RWPE2 (cell line): ENCODE measurements at regions not wholly inside any gene's neighbourhood (a gene's known extent, or its start where the extent isn't known, plus 50 kb on each side); places are given as distances from the start of the nearest gene placed in this dataset.

Source experiments
- ATAC-seq: fragments of 200-7000 bp; cut with Tn5 transposase; 3 replicates; pipeline ENCODE4 v1.9.1; 2021; ENCODE audit warnings: low read depth
- DNase-seq: peaks from one replicate; pipeline ENCODE4 v3.0.0-alpha.2; 2020; ENCODE audit warnings: low spot score
- H3K27ac ChIP-seq: fragments of 450-650 bp; 2 replicates; pipeline ENCODE4 v1.5.1; 2017; ENCODE audit warnings: mild to moderate bottlenecking; ENCODE audit not compliant: poor library complexity, severe bottlenecking
- H3K27me3 ChIP-seq: fragments of 250-450 bp; sonication (Bioruptor Pico); 2 replicates; pipeline ENCODE4 v1.5.1; 2021; ENCODE audit warnings: mild to moderate bottlenecking, moderate library complexity; ENCODE audit not compliant: insufficient read depth, poor library complexity, severe bottlenecking
- H3K36me3 ChIP-seq: fragments of 250-450 bp; sonication (Bioruptor Pico); 2 replicates; pipeline ENCODE4 v1.5.1; 2020; ENCODE audit warnings: low read depth, mild to moderate bottlenecking, moderate library complexity
- H3K4me1 ChIP-seq: fragments of 250-450 bp; sonication (Bioruptor Pico); 2 replicates; pipeline ENCODE4 v1.5.1; 2021; ENCODE audit warnings: mild to moderate bottlenecking, moderate library complexity; ENCODE audit not compliant: insufficient read depth, poor library complexity, severe bottlenecking
- H3K4me3 ChIP-seq: fragments of 250-450 bp; sonication (Bioruptor Pico); 2 replicates; pipeline ENCODE4 v1.5.1; 2021; ENCODE audit warnings: mild to moderate bottlenecking, moderate library complexity; ENCODE audit not compliant: severe bottlenecking
- H3K9me3 ChIP-seq: fragments of 250-450 bp; sonication (Bioruptor Pico); 2 replicates; pipeline ENCODE4 v1.5.1; 2021; ENCODE audit warnings: mild to moderate bottlenecking, moderate library complexity; ENCODE audit not compliant: severe bottlenecking
- TF ChIP-seq, protein P1 (sequence below): fragments of 450-650 bp; IDR thresholded peaks from one replicate; pipeline ENCODE4 v1.5.1; 2017; ENCODE audit warnings: mild to moderate bottlenecking, moderate library complexity; ENCODE audit not compliant: poor library complexity, severe bottlenecking

DNA sequence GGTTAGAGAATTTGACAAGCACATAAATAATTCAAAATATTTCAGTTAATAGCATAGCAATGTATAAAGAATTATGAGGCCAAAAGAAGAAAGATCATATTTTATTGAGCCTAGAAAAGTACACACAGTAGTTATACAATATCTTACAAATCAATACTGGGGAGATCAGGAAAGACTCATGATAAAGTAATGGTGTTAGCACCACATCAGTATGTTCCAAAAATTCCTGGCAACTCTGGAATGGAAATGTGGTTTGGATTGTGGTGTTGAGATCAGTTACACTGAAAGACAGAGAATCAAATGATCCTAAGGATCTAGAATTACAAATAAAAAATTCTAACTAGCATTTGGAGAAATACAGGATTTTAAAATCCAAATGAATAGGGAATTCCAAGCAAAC is 420.5 kb upstream of the CNTNAP2 start:
- Histone ChIP-seq H3K9me3 (peaks cover 5% of the 10 kb centered on the region), H3K36me3 (no peaks in the 10 kb centered on the region), H3K27ac (no peak overlapping the region), H3K4me1 (no peaks in the 10 kb centered on the region), H3K4me3 (no peak overlapping the region), H3K27me3 (no peaks in the 10 kb centered on the region)
- no peak for ATAC-seq
- no peak for DNase-seq
- TF ChIP-seq, protein P1, sequence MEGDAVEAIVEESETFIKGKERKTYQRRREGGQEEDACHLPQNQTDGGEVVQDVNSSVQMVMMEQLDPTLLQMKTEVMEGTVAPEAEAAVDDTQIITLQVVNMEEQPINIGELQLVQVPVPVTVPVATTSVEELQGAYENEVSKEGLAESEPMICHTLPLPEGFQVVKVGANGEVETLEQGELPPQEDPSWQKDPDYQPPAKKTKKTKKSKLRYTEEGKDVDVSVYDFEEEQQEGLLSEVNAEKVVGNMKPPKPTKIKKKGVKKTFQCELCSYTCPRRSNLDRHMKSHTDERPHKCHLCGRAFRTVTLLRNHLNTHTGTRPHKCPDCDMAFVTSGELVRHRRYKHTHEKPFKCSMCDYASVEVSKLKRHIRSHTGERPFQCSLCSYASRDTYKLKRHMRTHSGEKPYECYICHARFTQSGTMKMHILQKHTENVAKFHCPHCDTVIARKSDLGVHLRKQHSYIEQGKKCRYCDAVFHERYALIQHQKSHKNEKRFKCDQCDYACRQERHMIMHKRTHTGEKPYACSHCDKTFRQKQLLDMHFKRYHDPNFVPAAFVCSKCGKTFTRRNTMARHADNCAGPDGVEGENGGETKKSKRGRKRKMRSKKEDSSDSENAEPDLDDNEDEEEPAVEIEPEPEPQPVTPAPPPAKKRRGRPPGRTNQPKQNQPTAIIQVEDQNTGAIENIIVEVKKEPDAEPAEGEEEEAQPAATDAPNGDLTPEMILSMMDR, result no peak

DNA sequence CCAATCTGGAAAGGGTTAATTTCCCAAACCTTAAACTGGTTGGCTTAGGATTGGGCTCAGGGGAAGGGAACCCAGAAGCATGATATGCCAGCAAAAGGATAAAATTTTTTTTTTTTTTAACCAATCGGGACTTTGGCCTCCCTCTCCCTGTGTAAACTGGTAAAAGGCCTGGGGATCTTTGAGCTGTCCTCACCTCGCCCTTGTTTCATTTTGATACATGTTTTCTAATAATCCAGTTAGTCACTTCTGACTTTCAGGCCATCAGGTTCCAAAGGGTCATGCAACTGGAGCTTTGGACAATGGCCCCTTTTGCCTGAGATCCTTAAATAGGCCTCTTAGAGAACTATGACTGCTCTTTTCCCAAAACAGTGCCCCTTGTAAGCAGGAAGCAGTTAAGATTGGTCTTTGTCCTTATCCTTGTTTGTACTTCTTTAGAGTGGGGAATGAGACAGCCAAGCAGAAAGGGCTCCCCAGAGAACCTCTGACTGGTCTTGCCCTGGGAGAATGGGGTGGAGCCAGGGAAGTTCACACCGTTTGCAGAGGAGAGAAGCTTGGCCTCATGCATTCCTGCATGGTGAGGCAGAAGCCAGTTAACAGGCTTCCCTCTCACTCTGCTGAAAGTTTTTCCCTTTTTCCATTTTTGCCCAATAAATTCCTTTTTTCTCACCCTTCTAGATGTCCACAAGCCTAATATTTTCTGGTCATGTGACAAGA is 424.2 kb upstream of the CNTNAP2 start:
- DNase-seq, result no peak
- ATAC-seq, result peak; percentile 49; the same call in 1 of the 3 replicates
- Histone ChIP-seq H3K4me1 (no peaks in the 10 kb centered on the region), H3K4me3 (no peak overlapping the region), H3K27me3 (no peaks in the 10 kb centered on the region), H3K9me3 (peaks cover 5% of the 10 kb centered on the region), H3K36me3 (no peaks in the 10 kb centered on the region), H3K27ac (no peak overlapping the region)
- TF ChIP-seq, protein P1, result no peak

DNA sequence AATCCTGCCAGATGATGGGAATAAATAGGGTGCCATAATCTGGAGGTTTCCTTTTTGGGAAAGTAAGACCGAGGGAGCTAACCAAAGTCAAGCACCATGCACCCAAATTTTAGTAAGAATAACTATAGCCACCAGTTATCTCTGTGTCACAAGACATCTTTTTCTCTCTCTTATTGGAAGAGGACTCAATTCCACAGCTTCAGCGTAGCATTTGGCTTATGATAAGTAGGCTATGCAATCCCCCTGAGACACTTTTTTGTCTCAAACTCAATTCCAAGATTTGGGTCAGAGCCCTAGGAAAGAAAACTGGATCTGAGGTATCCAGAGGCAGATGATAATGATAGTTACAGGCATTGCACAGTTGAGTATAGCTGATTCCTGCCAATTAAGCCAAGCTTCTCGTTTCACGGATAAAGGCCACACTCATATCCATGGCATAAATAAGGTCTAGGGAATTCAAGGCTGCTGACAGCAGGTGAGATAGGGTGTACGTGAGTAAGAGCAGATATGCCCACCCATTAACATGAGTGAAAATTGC is 425.2 kb upstream of the CNTNAP2 start:
- H3K27me3 ChIP-seq, result no peaks in the 10 kb centered on the region
- DNase-seq, result no peak
- no peak for ATAC-seq
- no peaks in the 10 kb centered on the region for H3K36me3 ChIP-seq
- H3K27ac ChIP-seq, result no peak overlapping the region
- TF ChIP-seq, protein P1, result no peak
- no peak overlapping the region for H3K4me3 ChIP-seq
- no peaks in the 10 kb centered on the region for H3K4me1 ChIP-seq
- H3K9me3 ChIP-seq, result peaks cover 5% of the 10 kb centered on the region

DNA sequence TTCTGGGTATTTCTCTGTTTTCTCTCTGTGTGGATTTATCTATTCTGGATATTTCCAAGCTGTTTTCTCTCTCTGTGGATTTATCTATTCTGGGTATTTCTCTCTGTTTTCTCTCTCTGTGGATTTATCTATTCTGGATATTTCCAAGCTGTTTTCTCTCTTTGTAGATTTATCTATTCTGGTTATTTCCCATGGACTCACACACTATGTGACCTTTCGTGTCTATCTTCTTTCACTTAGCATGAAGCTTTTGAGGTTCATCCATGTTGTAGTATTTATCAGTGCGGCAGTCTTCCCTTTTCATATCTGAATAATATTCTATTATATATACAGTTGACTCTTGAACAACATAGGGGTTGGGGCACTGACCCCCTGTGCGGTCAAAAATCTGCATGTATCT is 435.0 kb upstream of the CNTNAP2 start:
- H3K4me3 ChIP-seq, result no peak overlapping the region
- no peaks in the 10 kb centered on the region for H3K27me3 ChIP-seq
- no peaks in the 10 kb centered on the region for H3K4me1 ChIP-seq
- H3K36me3 ChIP-seq, result no peaks in the 10 kb centered on the region
- no peak overlapping the region for H3K27ac ChIP-seq
- TF ChIP-seq, protein P1, result no peak
- DNase-seq, result no peak
- no peak for ATAC-seq
- H3K9me3 ChIP-seq, result no peaks in the 10 kb centered on the region

DNA sequence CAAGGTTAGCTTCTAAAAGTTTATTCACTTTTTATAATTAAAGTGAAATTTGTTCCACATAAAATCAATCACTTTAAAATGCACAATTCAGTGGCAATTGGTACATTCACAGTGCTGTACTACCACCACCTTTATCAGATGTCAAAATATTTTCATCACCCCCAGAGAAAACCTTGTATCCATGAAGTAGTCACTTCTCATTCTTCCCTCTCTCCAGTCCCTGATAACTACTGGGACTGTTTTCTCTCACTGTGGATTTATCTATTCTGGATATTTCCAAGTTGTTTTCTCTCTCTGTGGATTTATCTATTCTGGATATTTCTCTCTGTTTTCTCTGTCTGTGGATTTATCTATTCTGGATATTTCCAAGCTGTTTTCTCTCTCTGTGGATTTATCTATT is 435.4 kb upstream of the CNTNAP2 start:
- H3K4me1 ChIP-seq, result no peaks in the 10 kb centered on the region
- TF ChIP-seq, protein P1, result no peak
- H3K9me3 ChIP-seq, result no peaks in the 10 kb centered on the region
- DNase-seq (no peak), ATAC-seq (no peak)
- no peak overlapping the region for H3K4me3 ChIP-seq
- no peaks in the 10 kb centered on the region for H3K36me3 ChIP-seq
- H3K27me3 ChIP-seq, result no peaks in the 10 kb centered on the region
- no peak overlapping the region for H3K27ac ChIP-seq
